KMS-11 (cell line): ENCODE measurements at regions not wholly inside any gene's neighbourhood (a gene's known extent, or its start where the extent isn't known, plus 50 kb on each side); places are given as distances from the start of the nearest gene placed in this dataset.

Experiments
- H2AFZ ChIP-seq: fragments of 200-600 bp; sonication (generic); 2 replicates; pipeline ENCODE4 v1.6.1; 2016; ENCODE audit warnings: antibody characterized with exemption, mixed run types, low read depth
- H3K27ac ChIP-seq: fragments of 200-600 bp; sonication (generic); 2 replicates; pipeline ENCODE4 v1.6.1; 2016; ENCODE audit warnings: mild to moderate bottlenecking, mixed run types
- H3K27me3 ChIP-seq: fragments of 200-600 bp; sonication (generic); 2 replicates; pipeline ENCODE4 v1.6.1; 2017; ENCODE audit warnings: mild to moderate bottlenecking, low read depth, mixed run types, moderate library complexity; ENCODE audit not compliant: insufficient read depth
- H3K36me3 ChIP-seq: fragments of 200-600 bp; sonication (generic); 2 replicates; pipeline ENCODE4 v1.6.1; 2017; ENCODE audit warnings: mild to moderate bottlenecking, mixed run types; ENCODE audit not compliant: insufficient read depth
- H3K4me1 ChIP-seq: fragments of 200-600 bp; sonication (generic); 2 replicates; pipeline ENCODE4 v1.6.1; 2016; ENCODE audit warnings: mild to moderate bottlenecking, low read depth, mixed run types; ENCODE audit not compliant: poor library complexity, severe bottlenecking
- H3K4me2 ChIP-seq: fragments of 200-600 bp; sonication (generic); 2 replicates; pipeline ENCODE4 v1.7.0; 2016; ENCODE audit warnings: mild to moderate bottlenecking, mixed run types
- H3K4me3 ChIP-seq: fragments of 200-600 bp; sonication (generic); IDR thresholded peaks from 2 replicates; pipeline ENCODE4 v1.6.1; 2017; ENCODE audit warnings: low read depth, low read length, mixed read lengths; ENCODE audit not compliant: insufficient read depth
- H3K79me2 ChIP-seq: fragments of 200-600 bp; sonication (generic); 2 replicates; pipeline ENCODE4 v1.6.1; 2016; ENCODE audit warnings: low read depth, mixed run types; ENCODE audit not compliant: insufficient read depth
- H3K9ac ChIP-seq: fragments of 200-600 bp; sonication (generic); 2 replicates; pipeline ENCODE4 v1.6.1; 2016; ENCODE audit warnings: mild to moderate bottlenecking, mixed run types
- H4K20me1 ChIP-seq: fragments of 200-600 bp; sonication (generic); 2 replicates; pipeline ENCODE4 v1.6.1; 2016; ENCODE audit warnings: mild to moderate bottlenecking, mixed run types; ENCODE audit not compliant: insufficient read depth
- CTCF ChIP-seq: fragments of 200-600 bp; sonication (generic); conservative IDR thresholded peaks from 2 replicates; pipeline ENCODE4 v1.6.1; 2017; ENCODE audit warnings: low read depth, mild to moderate bottlenecking, antibody characterized with exemption, low read length, moderate library complexity, mixed read lengths

- H3K9ac ChIP-seq = no peak overlapping the region
- H4K20me1 ChIP-seq = no peaks in the 10 kb centered on the region
- H3K36me3 ChIP-seq = no peaks in the 10 kb centered on the region
- no peak overlapping the region for H2AFZ ChIP-seq
- no peak overlapping the region for H3K4me2 ChIP-seq
- H3K79me2 ChIP-seq = no peaks in the 10 kb centered on the region
- no peak overlapping the region for H3K27ac ChIP-seq
- no peaks in the 10 kb centered on the region for H3K4me1 ChIP-seq
- no peak for TF ChIP-seq CTCF
- no peak overlapping the region for H3K4me3 ChIP-seq
- H3K27me3 ChIP-seq = no peaks in the 10 kb centered on the region
These were observed 161.3 kb upstream of the PHACTR1 start for GRCh38 chr6:12555267-12555666.

GRCh38 chr6:12555781-12556180 lies 160.8 kb upstream of the PHACTR1 start:
- TF ChIP-seq CTCF = no peak
- no peaks in the 10 kb centered on the region for H4K20me1 ChIP-seq
- no peak overlapping the region for H3K4me3 ChIP-seq
- no peaks in the 10 kb centered on the region for H3K79me2 ChIP-seq
- no peak overlapping the region for H3K4me2 ChIP-seq
- H2AFZ ChIP-seq = no peak overlapping the region
- no peaks in the 10 kb centered on the region for H3K36me3 ChIP-seq
- no peaks in the 10 kb centered on the region for H3K4me1 ChIP-seq
- no peaks in the 10 kb centered on the region for H3K27me3 ChIP-seq
- no peak overlapping the region for H3K27ac ChIP-seq
- no peak overlapping the region for H3K9ac ChIP-seq

- no peaks in the 10 kb centered on the region for H3K4me1 ChIP-seq
- H3K9ac ChIP-seq = no peak overlapping the region
- no peaks in the 10 kb centered on the region for H3K27me3 ChIP-seq
- H3K4me2 ChIP-seq = no peak overlapping the region
- TF ChIP-seq CTCF = no peak
- no peak overlapping the region for H3K27ac ChIP-seq
- H2AFZ ChIP-seq = no peak overlapping the region
- H3K4me3 ChIP-seq = no peak overlapping the region
- H4K20me1 ChIP-seq = no peaks in the 10 kb centered on the region
- H3K36me3 ChIP-seq = no peaks in the 10 kb centered on the region
- no peaks in the 10 kb centered on the region for H3K79me2 ChIP-seq
These were observed 158.8 kb upstream of the PHACTR1 start for GRCh38 chr6:12557765-12558164.

GRCh38 chr6:12560315-12560714 lies 156.3 kb upstream of the PHACTR1 start:
- H3K36me3 ChIP-seq = no peaks in the 10 kb centered on the region

More at GRCh38 chr6:12560315-12560714, 156.3 kb upstream of the PHACTR1 start:
- Histone ChIP-seq H3K27ac (no peak overlapping the region), H2AFZ (no peak overlapping the region), H3K9ac (no peak overlapping the region), H3K4me3 (no peak overlapping the region), H3K79me2 (no peaks in the 10 kb centered on the region), H3K27me3 (no peaks in the 10 kb centered on the region), H3K4me1 (no peaks in the 10 kb centered on the region), H3K4me2 (no peak overlapping the region), H4K20me1 (no peaks in the 10 kb centered on the region)
- TF ChIP-seq CTCF = no peak
